H1 (cell line): ENCODE measurements at regions not wholly inside any gene's neighbourhood (a gene's known extent, or its start where the extent isn't known, plus 50 kb on each side); places are given as distances from the start of the nearest gene placed in this dataset.

Experiments
- BCL11A ChIP-seq, 2 experiments: IDR thresholded peaks; one replicate each; pipeline ENCODE4 v1.6.1; 2011; ENCODE audit warnings: low read depth in 2 of 2, low read length in 2 of 2, mild to moderate bottlenecking in 2 of 2
- POLR2A ChIP-seq, 2 experiments: IDR thresholded peaks; 1 replicate in 1 of 2; 2 replicates in 1 of 2; pipeline ENCODE4 v1.6.1; 2011; ENCODE audit warnings: low read depth in 2 of 2, low read length in 2 of 2, mild to moderate bottlenecking in 2 of 2; ENCODE audit errors: control extremely low read depth in 1 of 2
- SAP30 ChIP-seq: fragments of 300-600 bp; sonication (generic); IDR thresholded peaks from 2 replicates; pipeline ENCODE4 v1.7.1; 2012; ENCODE audit warnings: low read length, moderate library complexity, mild to moderate bottlenecking, inconsistent platforms; ENCODE audit not compliant: insufficient read depth, insufficient replicate concordance
- SIN3A ChIP-seq, 2 experiments: IDR thresholded peaks in 1 of 2; conservative IDR thresholded peaks in 1 of 2; 2 replicates each; pipeline ENCODE4 v1.6.1; 2011 to 2012; ENCODE audit warnings: low read length in 2 of 2, improper control_type of control experiment in 1 of 2, low read depth in 1 of 2, mild to moderate bottlenecking in 1 of 2
- TEAD4 ChIP-seq: IDR thresholded peaks from 2 replicates; pipeline ENCODE4 v1.6.1; 2012; ENCODE audit warnings: low read depth, low read length, inconsistent platforms, mixed read lengths
- TF ChIP-seq, protein P1 (sequence below): fragments of 300-600 bp; sonication (generic); IDR thresholded peaks from 2 replicates; pipeline ENCODE4 v1.7.1; 2012; ENCODE audit warnings: low read length, moderate library complexity, mild to moderate bottlenecking, inconsistent platforms; ENCODE audit not compliant: insufficient replicate concordance
- TF ChIP-seq, protein P2 (sequence below): IDR thresholded peaks from 2 replicates; pipeline ENCODE4 v1.6.1; 2011; ENCODE audit warnings: low read length, improper control_type of control experiment
- TF ChIP-seq, protein P3 (sequence below): IDR thresholded peaks from 2 replicates; pipeline ENCODE4 v1.6.1; 2012; ENCODE audit warnings: inconsistent platforms

DNA sequence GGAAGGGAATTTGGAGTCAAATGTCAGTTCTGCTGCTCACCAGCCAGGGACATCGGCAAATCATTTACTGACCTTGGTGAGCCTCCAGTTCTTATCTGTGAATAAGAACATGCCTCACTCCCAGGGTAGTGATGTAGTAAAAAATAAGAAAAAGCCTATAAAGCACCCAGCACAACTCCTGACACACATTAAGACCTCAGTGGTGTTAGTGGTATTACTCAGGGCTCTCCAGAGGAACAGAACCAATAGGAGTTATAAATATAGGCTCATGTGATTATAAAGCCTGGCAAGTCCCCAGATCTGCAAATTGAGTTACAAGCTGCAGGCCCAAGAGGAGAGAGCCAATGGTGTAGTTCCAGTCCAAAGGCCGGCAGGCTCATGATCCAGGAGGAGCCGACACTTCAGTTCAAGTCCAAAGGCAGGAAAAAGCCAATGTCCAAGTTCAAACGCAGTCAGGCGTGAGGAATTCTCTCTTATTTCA lies 71.3 kb upstream of the EYA2 start (continued):
- TF ChIP-seq, protein P1, sequence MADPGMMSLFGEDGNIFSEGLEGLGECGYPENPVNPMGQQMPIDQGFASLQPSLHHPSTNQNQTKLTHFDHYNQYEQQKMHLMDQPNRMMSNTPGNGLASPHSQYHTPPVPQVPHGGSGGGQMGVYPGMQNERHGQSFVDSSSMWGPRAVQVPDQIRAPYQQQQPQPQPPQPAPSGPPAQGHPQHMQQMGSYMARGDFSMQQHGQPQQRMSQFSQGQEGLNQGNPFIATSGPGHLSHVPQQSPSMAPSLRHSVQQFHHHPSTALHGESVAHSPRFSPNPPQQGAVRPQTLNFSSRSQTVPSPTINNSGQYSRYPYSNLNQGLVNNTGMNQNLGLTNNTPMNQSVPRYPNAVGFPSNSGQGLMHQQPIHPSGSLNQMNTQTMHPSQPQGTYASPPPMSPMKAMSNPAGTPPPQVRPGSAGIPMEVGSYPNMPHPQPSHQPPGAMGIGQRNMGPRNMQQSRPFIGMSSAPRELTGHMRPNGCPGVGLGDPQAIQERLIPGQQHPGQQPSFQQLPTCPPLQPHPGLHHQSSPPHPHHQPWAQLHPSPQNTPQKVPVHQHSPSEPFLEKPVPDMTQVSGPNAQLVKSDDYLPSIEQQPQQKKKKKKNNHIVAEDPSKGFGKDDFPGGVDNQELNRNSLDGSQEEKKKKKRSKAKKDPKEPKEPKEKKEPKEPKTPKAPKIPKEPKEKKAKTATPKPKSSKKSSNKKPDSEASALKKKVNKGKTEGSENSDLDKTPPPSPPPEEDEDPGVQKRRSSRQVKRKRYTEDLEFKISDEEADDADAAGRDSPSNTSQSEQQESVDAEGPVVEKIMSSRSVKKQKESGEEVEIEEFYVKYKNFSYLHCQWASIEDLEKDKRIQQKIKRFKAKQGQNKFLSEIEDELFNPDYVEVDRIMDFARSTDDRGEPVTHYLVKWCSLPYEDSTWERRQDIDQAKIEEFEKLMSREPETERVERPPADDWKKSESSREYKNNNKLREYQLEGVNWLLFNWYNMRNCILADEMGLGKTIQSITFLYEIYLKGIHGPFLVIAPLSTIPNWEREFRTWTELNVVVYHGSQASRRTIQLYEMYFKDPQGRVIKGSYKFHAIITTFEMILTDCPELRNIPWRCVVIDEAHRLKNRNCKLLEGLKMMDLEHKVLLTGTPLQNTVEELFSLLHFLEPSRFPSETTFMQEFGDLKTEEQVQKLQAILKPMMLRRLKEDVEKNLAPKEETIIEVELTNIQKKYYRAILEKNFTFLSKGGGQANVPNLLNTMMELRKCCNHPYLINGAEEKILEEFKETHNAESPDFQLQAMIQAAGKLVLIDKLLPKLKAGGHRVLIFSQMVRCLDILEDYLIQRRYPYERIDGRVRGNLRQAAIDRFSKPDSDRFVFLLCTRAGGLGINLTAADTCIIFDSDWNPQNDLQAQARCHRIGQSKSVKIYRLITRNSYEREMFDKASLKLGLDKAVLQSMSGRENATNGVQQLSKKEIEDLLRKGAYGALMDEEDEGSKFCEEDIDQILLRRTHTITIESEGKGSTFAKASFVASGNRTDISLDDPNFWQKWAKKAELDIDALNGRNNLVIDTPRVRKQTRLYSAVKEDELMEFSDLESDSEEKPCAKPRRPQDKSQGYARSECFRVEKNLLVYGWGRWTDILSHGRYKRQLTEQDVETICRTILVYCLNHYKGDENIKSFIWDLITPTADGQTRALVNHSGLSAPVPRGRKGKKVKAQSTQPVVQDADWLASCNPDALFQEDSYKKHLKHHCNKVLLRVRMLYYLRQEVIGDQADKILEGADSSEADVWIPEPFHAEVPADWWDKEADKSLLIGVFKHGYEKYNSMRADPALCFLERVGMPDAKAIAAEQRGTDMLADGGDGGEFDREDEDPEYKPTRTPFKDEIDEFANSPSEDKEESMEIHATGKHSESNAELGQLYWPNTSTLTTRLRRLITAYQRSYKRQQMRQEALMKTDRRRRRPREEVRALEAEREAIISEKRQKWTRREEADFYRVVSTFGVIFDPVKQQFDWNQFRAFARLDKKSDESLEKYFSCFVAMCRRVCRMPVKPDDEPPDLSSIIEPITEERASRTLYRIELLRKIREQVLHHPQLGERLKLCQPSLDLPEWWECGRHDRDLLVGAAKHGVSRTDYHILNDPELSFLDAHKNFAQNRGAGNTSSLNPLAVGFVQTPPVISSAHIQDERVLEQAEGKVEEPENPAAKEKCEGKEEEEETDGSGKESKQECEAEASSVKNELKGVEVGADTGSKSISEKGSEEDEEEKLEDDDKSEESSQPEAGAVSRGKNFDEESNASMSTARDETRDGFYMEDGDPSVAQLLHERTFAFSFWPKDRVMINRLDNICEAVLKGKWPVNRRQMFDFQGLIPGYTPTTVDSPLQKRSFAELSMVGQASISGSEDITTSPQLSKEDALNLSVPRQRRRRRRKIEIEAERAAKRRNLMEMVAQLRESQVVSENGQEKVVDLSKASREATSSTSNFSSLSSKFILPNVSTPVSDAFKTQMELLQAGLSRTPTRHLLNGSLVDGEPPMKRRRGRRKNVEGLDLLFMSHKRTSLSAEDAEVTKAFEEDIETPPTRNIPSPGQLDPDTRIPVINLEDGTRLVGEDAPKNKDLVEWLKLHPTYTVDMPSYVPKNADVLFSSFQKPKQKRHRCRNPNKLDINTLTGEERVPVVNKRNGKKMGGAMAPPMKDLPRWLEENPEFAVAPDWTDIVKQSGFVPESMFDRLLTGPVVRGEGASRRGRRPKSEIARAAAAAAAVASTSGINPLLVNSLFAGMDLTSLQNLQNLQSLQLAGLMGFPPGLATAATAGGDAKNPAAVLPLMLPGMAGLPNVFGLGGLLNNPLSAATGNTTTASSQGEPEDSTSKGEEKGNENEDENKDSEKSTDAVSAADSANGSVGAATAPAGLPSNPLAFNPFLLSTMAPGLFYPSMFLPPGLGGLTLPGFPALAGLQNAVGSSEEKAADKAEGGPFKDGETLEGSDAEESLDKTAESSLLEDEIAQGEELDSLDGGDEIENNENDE, result no peak
- no peak for TF ChIP-seq POLR2A (IDR thresholded peaks at IDR 0.05; ENCODE audit: control extremely low read depth in 1 of 2, low read depth in 2 of 2, low read length in 2 of 2)
- TF ChIP-seq TEAD4, result no peak
- TF ChIP-seq, protein P2, sequence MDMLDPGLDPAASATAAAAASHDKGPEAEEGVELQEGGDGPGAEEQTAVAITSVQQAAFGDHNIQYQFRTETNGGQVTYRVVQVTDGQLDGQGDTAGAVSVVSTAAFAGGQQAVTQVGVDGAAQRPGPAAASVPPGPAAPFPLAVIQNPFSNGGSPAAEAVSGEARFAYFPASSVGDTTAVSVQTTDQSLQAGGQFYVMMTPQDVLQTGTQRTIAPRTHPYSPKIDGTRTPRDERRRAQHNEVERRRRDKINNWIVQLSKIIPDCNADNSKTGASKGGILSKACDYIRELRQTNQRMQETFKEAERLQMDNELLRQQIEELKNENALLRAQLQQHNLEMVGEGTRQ, result no peak
- TF ChIP-seq BCL11A (IDR thresholded peaks at IDR 0.05; ENCODE audit: low read depth in 2 of 2, low read length in 2 of 2), result no peak
- TF ChIP-seq SAP30, result no peak
- TF ChIP-seq SIN3A (conservative IDR thresholded peaks at IDR 0.05 in 1 of 2, IDR thresholded peaks at IDR 0.05 in 1 of 2; ENCODE audit: low read depth in 1 of 2, low read length in 2 of 2), result no peak
- TF ChIP-seq, protein P3, sequence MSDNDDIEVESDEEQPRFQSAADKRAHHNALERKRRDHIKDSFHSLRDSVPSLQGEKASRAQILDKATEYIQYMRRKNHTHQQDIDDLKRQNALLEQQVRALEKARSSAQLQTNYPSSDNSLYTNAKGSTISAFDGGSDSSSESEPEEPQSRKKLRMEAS, result no peak
